ENCODE measurements at regions not wholly inside any gene's neighbourhood (a gene's known extent, or its start where the extent isn't known, plus 50 kb on each side); places are given as distances from the start of the nearest gene placed in this dataset.

GRCh38 chr14:94717808-94718207 lies 52.1 kb downstream of the GSC start:
- Histone ChIP-seq H3K36me3 (no peaks in the 10 kb centered on the region), H3K9me3 (no peaks in the 10 kb centered on the region), H3K27me3 (no peaks in the 10 kb centered on the region), H3K4me3 (no peak overlapping the region), H3K27ac (no peak overlapping the region), H3K4me1 (no peaks in the 10 kb centered on the region)
- no peak for DNase-seq (ENCODE audit: low spot score in 2 of 2)
- WGBS, 2 donors, result 78 to 82% methylated on average over 5 of the region's 5 CpGs
- TF ChIP-seq POLR2A (IDR thresholded peaks at IDR 0.05), result no peak
- TF ChIP-seq CTCF (IDR thresholded peaks at IDR 0.05), result no peak
- TF ChIP-seq EP300 (IDR thresholded peaks at IDR 0.05), result no peak

- H3K27me3 ChIP-seq, result no peaks in the 10 kb centered on the region
- 61 to 95% methylated on average over 2 of the region's 2 CpGs for WGBS, 2 donors
- no peak overlapping the region for H3K27ac ChIP-seq
- H3K36me3 ChIP-seq, result no peaks in the 10 kb centered on the region
- no peaks in the 10 kb centered on the region for H3K4me1 ChIP-seq
- no peak overlapping the region for H3K4me3 ChIP-seq
- TF ChIP-seq EP300 (IDR thresholded peaks at IDR 0.05), result no peak
- no peak for DNase-seq (ENCODE audit: low spot score in 2 of 2)
- H3K9me3 ChIP-seq, result no peaks in the 10 kb centered on the region
Observed at GRCh38 chr14:94716976-94717375, 52.9 kb downstream of the GSC start.

- no peak for DNase-seq (ENCODE audit: low spot score in 2 of 2)
- 58 to 66% methylated on average over 13 of the region's 13 CpGs for WGBS, 2 donors
- no peak overlapping the region for H3K27ac ChIP-seq
- no peak overlapping the region for H3K4me3 ChIP-seq
- H3K36me3 ChIP-seq, result no peaks in the 10 kb centered on the region
- H3K27me3 ChIP-seq, result peaks cover 0 to 18% of the 10 kb centered on the region in 2 donors
- H3K4me1 ChIP-seq, result no peaks in the 10 kb centered on the region
- no peaks in the 10 kb centered on the region for H3K9me3 ChIP-seq
- TF ChIP-seq EP300 (IDR thresholded peaks at IDR 0.05) (no peak), POLR2A (IDR thresholded peaks at IDR 0.05) (no peak), CTCF (IDR thresholded peaks at IDR 0.05) (no peak)
Observed at GRCh38 chr14:94713115-94713514, 56.8 kb downstream of the GSC start.

- no peak overlapping the region for H3K4me3 ChIP-seq
- WGBS, 2 donors, result 84 to 88% methylated on average over 10 of the region's 10 CpGs
- no peaks in the 10 kb centered on the region for H3K36me3 ChIP-seq
- H3K27me3 ChIP-seq, result peaks cover 0 to 24% of the 10 kb centered on the region in 2 donors
- H3K9me3 ChIP-seq, result no peaks in the 10 kb centered on the region
- H3K27ac ChIP-seq, result no peak overlapping the region
- TF ChIP-seq CTCF (IDR thresholded peaks at IDR 0.05) (no peak), EP300 (IDR thresholded peaks at IDR 0.05) (no peak), POLR2A (IDR thresholded peaks at IDR 0.05) (no peak)
- H3K4me1 ChIP-seq, result no peaks in the 10 kb centered on the region
- DNase-seq (ENCODE audit: low spot score in 2 of 2), result no peak
Observed at GRCh38 chr14:94710731-94711130, 59.2 kb downstream of the GSC start.

- no peak for DNase-seq (ENCODE audit: low spot score in 2 of 2)
- Histone ChIP-seq H3K36me3 (no peaks in the 10 kb centered on the region), H3K9me3 (no peaks in the 10 kb centered on the region), H3K27ac (no peak overlapping the region), H3K4me1 (no peaks in the 10 kb centered on the region), H3K27me3 (peaks cover 0 to 24% of the 10 kb centered on the region in 2 donors), H3K4me3 (no peak overlapping the region)
- 43 to 56% methylated on average over 4 of the region's 4 CpGs for WGBS, 2 donors
- no peak for TF ChIP-seq EP300 (IDR thresholded peaks at IDR 0.05)
Observed at GRCh38 chr14:94707494-94707893, 62.4 kb downstream of the GSC start.

- no peaks in the 10 kb centered on the region for H3K4me1 ChIP-seq
- DNase-seq (ENCODE audit: low spot score in 2 of 2), result no peak
- no peak overlapping the region for H3K4me3 ChIP-seq
- H3K27ac ChIP-seq, result no peak overlapping the region
- 77% methylated on average over 6 of the region's 6 CpGs for WGBS, 2 donors
- TF ChIP-seq POLR2A (IDR thresholded peaks at IDR 0.05) (no peak), EP300 (IDR thresholded peaks at IDR 0.05) (no peak), CTCF (IDR thresholded peaks at IDR 0.05) (no peak)
- H3K36me3 ChIP-seq, result no peaks in the 10 kb centered on the region
- H3K27me3 ChIP-seq, result peaks cover 0 to 24% of the 10 kb centered on the region in 2 donors
- no peaks in the 10 kb centered on the region for H3K9me3 ChIP-seq
Observed at GRCh38 chr14:94706133-94706532, 63.8 kb downstream of the GSC start.
